Endothelial cell of umbilical vein (primary cell): ENCODE measurements at regions not wholly inside any gene's neighbourhood (a gene's known extent, or its start where the extent isn't known, plus 50 kb on each side); places are given as distances from the start of the nearest gene placed in this dataset.

Experiments
- BruUV-seq: library from RNA; stranded (reverse); fragments of 400-500 nt; replicated peaks from 2 replicates; lab custom pipeline; 2021; lab: Mats Ljungman, UMichigan
- CTCF ChIA-PET: fragments of 300-600, 350-600 bp; sonication (Branson Sonifier 250); formaldehyde crosslinking; loops from one replicate; lab custom pipeline; 2021; ENCODE audit warnings: antibody characterized with exemption, inconsistent platforms; lab: Charles Lee
- POLR2A ChIA-PET: fragments of 300-600, 350-600 bp; sonication (Branson Sonifier 250); formaldehyde crosslinking; loops from one replicate; lab custom pipeline; 2021; ENCODE audit warnings: antibody characterized with exemption, inconsistent platforms; lab: Charles Lee
- DNase-seq: peaks from one replicate; pipeline ENCODE4 v3.0.0-alpha.2; 2011; ENCODE audit warnings: low read depth, low spot score
- FAIRE-seq: peaks from 2 replicates; lab custom pipeline; 2011; peaks lifted over from hg19 to GRCh38; lab: Jason Lieb, UNC
- H2AFZ ChIP-seq: 2 replicates; pipeline ENCODE4 v1.6.0; 2012; ENCODE audit warnings: low read depth, low read length, control low read depth, inconsistent platforms
- H3K27ac ChIP-seq: 2 replicates; pipeline ENCODE4 v1.5.1; 2011; ENCODE audit warnings: low read depth, mild to moderate bottlenecking, control low read depth, low read length, moderate library complexity; ENCODE audit not compliant: insufficient read depth
- H3K27me3 ChIP-seq, 2 experiments: 2 replicates each; pipeline versions ENCODE4 v1.6.0 to v1.6.1; 2011; ENCODE audit warnings: low read length in 2 of 2, mixed read lengths in 1 of 2; ENCODE audit not compliant: control insufficient read depth in 2 of 2, insufficient read depth in 2 of 2
- H3K36me3 ChIP-seq, 2 experiments: 2 replicates in 1 of 2; 3 replicates in 1 of 2; pipeline ENCODE4 v1.5.1; 2011; ENCODE audit warnings: low read length in 2 of 2, mild to moderate bottlenecking in 1 of 2, moderate library complexity in 1 of 2; ENCODE audit not compliant: control insufficient read depth in 2 of 2, insufficient read depth in 2 of 2; ENCODE audit errors: extremely low read depth in 1 of 2
- H3K4me1 ChIP-seq: 3 replicates; pipeline ENCODE4 v1.5.1; 2011; ENCODE audit warnings: mild to moderate bottlenecking, low read length; ENCODE audit not compliant: control insufficient read depth, insufficient read depth; ENCODE audit errors: extremely low read depth
- H3K4me2 ChIP-seq: 2 replicates; pipeline ENCODE4 v1.6.1; 2011; ENCODE audit warnings: low read length, control low read depth, mixed read lengths; ENCODE audit not compliant: insufficient read depth
- H3K4me3 ChIP-seq, 3 experiments: fragments of 200-600 bp in 1 of 3; sonication (generic), shearing (Covaris generic) in 1 of 3; replicated peaks in 1 of 3; 2 replicates each; pipeline ENCODE4 v1.5.1; 2011 to 2016; ENCODE audit warnings: control low read depth in 3 of 3, low read length in 3 of 3, mild to moderate bottlenecking in 2 of 3, inconsistent platforms in 1 of 3, low read depth in 1 of 3, moderate library complexity in 1 of 3; ENCODE audit not compliant: insufficient read depth in 1 of 3
- H3K79me2 ChIP-seq: 2 replicates; pipeline ENCODE4 v1.6.0; 2012; ENCODE audit warnings: low read length, inconsistent platforms; ENCODE audit not compliant: control insufficient read depth, insufficient read depth
- H3K9ac ChIP-seq: replicated peaks from 2 replicates; pipeline ENCODE3; 2011; ENCODE audit warnings: low read length, control low read depth; ENCODE audit not compliant: insufficient read depth; ENCODE audit errors: extremely low read depth
- H3K9me1 ChIP-seq: replicated peaks from 3 replicates; pipeline ENCODE4 v1.6.0; 2011; ENCODE audit warnings: mild to moderate bottlenecking, low read length; ENCODE audit not compliant: control insufficient read depth, insufficient read depth; ENCODE audit errors: extremely low read depth
- H3K9me3 ChIP-seq: replicated peaks from 2 replicates; pipeline ENCODE4 v1.5.1; 2012; ENCODE audit warnings: low read length, inconsistent platforms; ENCODE audit not compliant: control insufficient read depth, insufficient read depth
- H4K20me1 ChIP-seq: replicated peaks from 2 replicates; pipeline ENCODE3; 2011; ENCODE audit warnings: mild to moderate bottlenecking, low read length; ENCODE audit not compliant: control insufficient read depth, insufficient read depth; ENCODE audit errors: extremely low read depth
- CTCF ChIP-seq, 2 donors: IDR thresholded peaks; 1 replicate in 1 of 2; 2 replicates in 1 of 2; pipeline ENCODE4 v1.5.1; 2011; ENCODE audit warnings: low read length in 2 of 2, mild to moderate bottlenecking in 2 of 2, moderate library complexity in 2 of 2, control low read depth in 1 of 2, inconsistent platforms in 1 of 2, low read depth in 1 of 2; ENCODE audit not compliant: insufficient read depth in 1 of 2; ENCODE audit errors: extremely low read depth in 1 of 2
- EZH2 ChIP-seq: IDR thresholded peaks from 2 replicates; pipeline ENCODE4 v1.6.1; 2012; ENCODE audit warnings: borderline replicate concordance, low read depth, mild to moderate bottlenecking, moderate library complexity, low read length, inconsistent platforms; ENCODE audit not compliant: severe bottlenecking
- FOS ChIP-seq: IDR thresholded peaks from 2 replicates; pipeline ENCODE4 v1.6.1; 2011; ENCODE audit warnings: mild to moderate bottlenecking, low read length, moderate library complexity, borderline replicate concordance; ENCODE audit not compliant: insufficient read depth
- GATA2 ChIP-seq: IDR thresholded peaks from 2 replicates; pipeline ENCODE4 v1.7.0; 2011; ENCODE audit warnings: low read depth, mild to moderate bottlenecking, moderate library complexity, mixed read lengths, low read length; ENCODE audit not compliant: insufficient read length, insufficient read depth
- JUN ChIP-seq: IDR thresholded peaks from 2 replicates; pipeline ENCODE4 v1.6.1; 2011; ENCODE audit warnings: borderline replicate concordance, low read depth; ENCODE audit not compliant: insufficient read length, insufficient read depth
- MYC ChIP-seq: IDR thresholded peaks from one replicate; pipeline ENCODE4 v1.6.1; 2011; ENCODE audit warnings: mild to moderate bottlenecking, low read depth, low read length
- POLR2A ChIP-seq: IDR thresholded peaks from 2 replicates; pipeline ENCODE4 v1.6.1; 2012; ENCODE audit warnings: low read depth, mild to moderate bottlenecking, control low read depth, low read length
- POLR2AphosphoS5 ChIP-seq: IDR thresholded peaks from 2 replicates; pipeline ENCODE4 v1.6.1; 2012; ENCODE audit warnings: low read depth, mild to moderate bottlenecking, control low read depth, low read length, moderate library complexity; ENCODE audit not compliant: insufficient read depth
- dilution Hi-C: fragments of 300-500 bp; cut with MboI; formaldehyde crosslinking; loops from one replicate; pipeline ENCODE4 v1.15.0; 2019; ENCODE audit warnings: low sequenced_read_pairs; ENCODE audit not compliant: extremely low pct_ligation_motif_present
- intact Hi-C: fragments of 100-400 bp; cut with micrococcal nuclease; formaldehyde crosslinking; loops from one replicate; pipeline ENCODE4 v1.10.0; 2022
- TF ChIP-seq, protein P1 (sequence below): IDR thresholded peaks from 2 replicates; pipeline ENCODE4 v1.6.1; 2011; ENCODE audit not compliant: insufficient read depth, insufficient read length

DNA sequence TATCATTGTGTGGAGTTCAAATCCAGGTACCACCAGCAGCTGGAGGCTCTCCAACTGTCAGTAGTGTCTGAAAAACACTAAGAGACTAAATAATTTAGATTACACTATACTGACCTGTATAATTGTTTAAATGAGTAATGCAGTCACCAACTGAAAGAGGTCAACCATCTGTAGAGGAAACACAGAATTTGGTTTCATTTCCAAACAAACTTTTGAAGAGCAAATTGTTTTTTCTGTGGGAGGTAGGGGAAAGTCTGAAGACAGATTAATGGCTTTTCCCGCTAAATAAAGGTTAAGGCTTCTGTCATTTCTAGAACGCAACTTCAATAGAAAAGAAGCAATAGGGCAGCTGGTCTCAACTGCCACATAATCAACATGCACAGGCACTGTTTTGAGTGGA lies 462.6 kb downstream of the PRKD1 start:
- Histone ChIP-seq H2AFZ (peak overlapping the region; percentile 1), H3K27ac (no peak overlapping the region), H3K9me3 (no peaks in the 10 kb centered on the region), H3K4me1 (no peaks in the 10 kb centered on the region), H3K79me2 (no peaks in the 10 kb centered on the region), H4K20me1 (no peaks in the 10 kb centered on the region), H3K36me3 (no peaks in the 10 kb centered on the region), H3K4me2 (no peak overlapping the region), H3K9me1 (no peaks in the 10 kb centered on the region), H3K27me3 (peaks cover 0 to 5% of the 10 kb centered on the region in 2 experiments), H3K9ac (no peak overlapping the region), H3K4me3 (no peak overlapping the region)
- FAIRE-seq: no peak
- no peak for TF ChIP-seq EZH2
- TF ChIP-seq CTCF (IDR thresholded peaks at IDR 0.05; ENCODE audit: extremely low read depth in 1 of 2, insufficient read depth in 1 of 2, low read depth in 1 of 2, low read length in 2 of 2): no peak
- no peak for TF ChIP-seq GATA2
- no peak for TF ChIP-seq JUN
- TF ChIP-seq POLR2A: no peak
- TF ChIP-seq POLR2AphosphoS5: no peak
- no peak for TF ChIP-seq MYC
- no peak for TF ChIP-seq FOS
- TF ChIP-seq, protein P1, sequence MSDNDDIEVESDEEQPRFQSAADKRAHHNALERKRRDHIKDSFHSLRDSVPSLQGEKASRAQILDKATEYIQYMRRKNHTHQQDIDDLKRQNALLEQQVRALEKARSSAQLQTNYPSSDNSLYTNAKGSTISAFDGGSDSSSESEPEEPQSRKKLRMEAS: no peak
- no TSS peak for BruUV-seq
- CTCF ChIA-PET: interaction anchor here (1.4 kb wide), 1 partner anchor 451 kb away, joined by 3 read pairs; no protein-coding TSS in a partner anchor
- POLR2A ChIA-PET: no interaction called here
- DNase-seq: peak; percentile 52
- intact Hi-C loops: no loop called here
- dilution Hi-C loops: no loop called here
